Upper lobe of left lung (tissue), 4 donors: ENCODE measurements at regions not wholly inside any gene's neighbourhood (a gene's known extent, or its start where the extent isn't known, plus 50 kb on each side); places are given as distances from the start of the nearest gene placed in this dataset.

Experiments
- EP300 ChIP-seq, 4 donors: sonication (generic); formaldehyde crosslinking; IDR thresholded peaks; one replicate each; pipeline ENCODE4 v1.5.1; 2017; ENCODE audit warnings: antibody characterized with exemption in 4 of 4, control low read depth in 2 of 4
- POLR2A ChIP-seq, 4 donors: fragments of 450-650 bp; IDR thresholded peaks; one replicate each; pipeline ENCODE4 v1.5.1; 2016 to 2017; ENCODE audit warnings: antibody characterized with exemption in 4 of 4, mild to moderate bottlenecking in 2 of 4
- TF ChIP-seq, protein P1 (sequence below), 6 experiments: fragments of 450-650 bp in 4 of 6; fragments of 200-600 bp in 2 of 6; sonication (generic) in 2 of 6; IDR thresholded peaks; one replicate each; pipeline ENCODE4 v1.5.1; 2016 to 2019; ENCODE audit warnings: antibody characterized with exemption in 6 of 6

DNA sequence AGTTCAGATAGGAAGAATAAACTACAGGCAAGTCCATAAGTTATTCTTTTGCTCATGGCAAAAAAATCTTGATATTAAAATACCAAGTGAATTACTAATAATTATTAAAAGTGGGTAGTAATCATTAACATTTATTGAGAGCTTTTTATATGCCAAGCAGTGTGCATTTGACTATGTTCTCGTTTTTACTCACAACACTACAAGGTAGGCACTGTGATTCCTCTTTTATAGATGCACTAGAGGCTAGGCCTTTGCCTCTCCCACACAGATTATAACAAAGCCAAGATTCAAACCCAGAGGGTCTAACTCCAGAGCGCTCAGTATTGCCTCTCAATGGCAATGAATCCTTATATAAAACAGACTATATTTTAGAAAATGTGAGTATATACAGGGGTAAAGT is 254.2 kb downstream of the NAF1 start:
- TF ChIP-seq POLR2A (IDR thresholded peaks at IDR 0.05) = no peak
- TF ChIP-seq, protein P1, sequence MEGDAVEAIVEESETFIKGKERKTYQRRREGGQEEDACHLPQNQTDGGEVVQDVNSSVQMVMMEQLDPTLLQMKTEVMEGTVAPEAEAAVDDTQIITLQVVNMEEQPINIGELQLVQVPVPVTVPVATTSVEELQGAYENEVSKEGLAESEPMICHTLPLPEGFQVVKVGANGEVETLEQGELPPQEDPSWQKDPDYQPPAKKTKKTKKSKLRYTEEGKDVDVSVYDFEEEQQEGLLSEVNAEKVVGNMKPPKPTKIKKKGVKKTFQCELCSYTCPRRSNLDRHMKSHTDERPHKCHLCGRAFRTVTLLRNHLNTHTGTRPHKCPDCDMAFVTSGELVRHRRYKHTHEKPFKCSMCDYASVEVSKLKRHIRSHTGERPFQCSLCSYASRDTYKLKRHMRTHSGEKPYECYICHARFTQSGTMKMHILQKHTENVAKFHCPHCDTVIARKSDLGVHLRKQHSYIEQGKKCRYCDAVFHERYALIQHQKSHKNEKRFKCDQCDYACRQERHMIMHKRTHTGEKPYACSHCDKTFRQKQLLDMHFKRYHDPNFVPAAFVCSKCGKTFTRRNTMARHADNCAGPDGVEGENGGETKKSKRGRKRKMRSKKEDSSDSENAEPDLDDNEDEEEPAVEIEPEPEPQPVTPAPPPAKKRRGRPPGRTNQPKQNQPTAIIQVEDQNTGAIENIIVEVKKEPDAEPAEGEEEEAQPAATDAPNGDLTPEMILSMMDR (IDR thresholded peaks at IDR 0.05) = no peak
- TF ChIP-seq EP300 (IDR thresholded peaks at IDR 0.05) = no peak
